SU-DHL-6 (cell line): ENCODE measurements at regions not wholly inside any gene's neighbourhood (a gene's known extent, or its start where the extent isn't known, plus 50 kb on each side); places are given as distances from the start of the nearest gene placed in this dataset.

Source experiments
- EZH2phosphoT487 ChIP-seq: fragments of 200-600 bp; sonication (generic), shearing (Covaris generic); conservative IDR thresholded peaks from 2 replicates; pipeline ENCODE4 v1.6.1; 2018; ENCODE audit warnings: mild to moderate bottlenecking, antibody characterized with exemption, low read length, moderate library complexity, mixed read lengths
- TF ChIP-seq, protein P1 (sequence below): fragments of 200-600 bp; sonication (generic); IDR thresholded peaks from one replicate; pipeline ENCODE4 v1.5.1; 2017; ENCODE audit warnings: antibody characterized with exemption, mild to moderate bottlenecking, low read length, moderate library complexity; ENCODE audit not compliant: insufficient read depth, poor library complexity, severe bottlenecking

- TF ChIP-seq, protein P1, sequence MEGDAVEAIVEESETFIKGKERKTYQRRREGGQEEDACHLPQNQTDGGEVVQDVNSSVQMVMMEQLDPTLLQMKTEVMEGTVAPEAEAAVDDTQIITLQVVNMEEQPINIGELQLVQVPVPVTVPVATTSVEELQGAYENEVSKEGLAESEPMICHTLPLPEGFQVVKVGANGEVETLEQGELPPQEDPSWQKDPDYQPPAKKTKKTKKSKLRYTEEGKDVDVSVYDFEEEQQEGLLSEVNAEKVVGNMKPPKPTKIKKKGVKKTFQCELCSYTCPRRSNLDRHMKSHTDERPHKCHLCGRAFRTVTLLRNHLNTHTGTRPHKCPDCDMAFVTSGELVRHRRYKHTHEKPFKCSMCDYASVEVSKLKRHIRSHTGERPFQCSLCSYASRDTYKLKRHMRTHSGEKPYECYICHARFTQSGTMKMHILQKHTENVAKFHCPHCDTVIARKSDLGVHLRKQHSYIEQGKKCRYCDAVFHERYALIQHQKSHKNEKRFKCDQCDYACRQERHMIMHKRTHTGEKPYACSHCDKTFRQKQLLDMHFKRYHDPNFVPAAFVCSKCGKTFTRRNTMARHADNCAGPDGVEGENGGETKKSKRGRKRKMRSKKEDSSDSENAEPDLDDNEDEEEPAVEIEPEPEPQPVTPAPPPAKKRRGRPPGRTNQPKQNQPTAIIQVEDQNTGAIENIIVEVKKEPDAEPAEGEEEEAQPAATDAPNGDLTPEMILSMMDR, result no peak
- TF ChIP-seq EZH2phosphoT487, result no peak
These were observed 102.3 kb upstream of the KLHL13 start for GRCh38 chrX:118218940-118219339.
